NT2/D1 (cell line): ENCODE measurements at regions not wholly inside any gene's neighbourhood (a gene's known extent, or its start where the extent isn't known, plus 50 kb on each side); places are given as distances from the start of the nearest gene placed in this dataset.

Experiments
- YY1 ChIP-seq: IDR thresholded peaks from 2 replicates; pipeline ENCODE4 v1.6.1; 2011; ENCODE audit not compliant: insufficient read length, insufficient read depth
- ZNF274 ChIP-seq: IDR thresholded peaks from 2 replicates; pipeline ENCODE4 v1.6.1; 2011; ENCODE audit warnings: mild to moderate bottlenecking, low read depth, low read length

GRCh38 chr18:45547910-45548309 lies 67.4 kb upstream of the SLC14A2 start:
- TF ChIP-seq YY1 (no peak), ZNF274 (no peak)
